Endothelial cell of umbilical vein (primary cell): ENCODE measurements at regions not wholly inside any gene's neighbourhood (a gene's known extent, or its start where the extent isn't known, plus 50 kb on each side); places are given as distances from the start of the nearest gene placed in this dataset.

Source experiments
- BruUV-seq: library from RNA; stranded (reverse); fragments of 400-500 nt; replicated peaks from 2 replicates; lab custom pipeline; 2021; lab: Mats Ljungman, UMichigan
- CTCF ChIA-PET: fragments of 300-600, 350-600 bp; sonication (Branson Sonifier 250); formaldehyde crosslinking; loops from one replicate; lab custom pipeline; 2021; ENCODE audit warnings: antibody characterized with exemption, inconsistent platforms; lab: Charles Lee
- POLR2A ChIA-PET: fragments of 300-600, 350-600 bp; sonication (Branson Sonifier 250); formaldehyde crosslinking; loops from one replicate; lab custom pipeline; 2021; ENCODE audit warnings: antibody characterized with exemption, inconsistent platforms; lab: Charles Lee
- DNase-seq: peaks from one replicate; pipeline ENCODE4 v3.0.0-alpha.2; 2011; ENCODE audit warnings: low read depth, low spot score
- FAIRE-seq: peaks from 2 replicates; lab custom pipeline; 2011; peaks lifted over from hg19 to GRCh38; lab: Jason Lieb, UNC
- H2AFZ ChIP-seq: 2 replicates; pipeline ENCODE4 v1.6.0; 2012; ENCODE audit warnings: low read depth, low read length, control low read depth, inconsistent platforms
- H3K27ac ChIP-seq: 2 replicates; pipeline ENCODE4 v1.5.1; 2011; ENCODE audit warnings: low read depth, mild to moderate bottlenecking, control low read depth, low read length, moderate library complexity; ENCODE audit not compliant: insufficient read depth
- H3K27me3 ChIP-seq, 2 experiments: 2 replicates each; pipeline versions ENCODE4 v1.6.0 to v1.6.1; 2011; ENCODE audit warnings: low read length in 2 of 2, mixed read lengths in 1 of 2; ENCODE audit not compliant: control insufficient read depth in 2 of 2, insufficient read depth in 2 of 2
- H3K36me3 ChIP-seq, 2 experiments: 2 replicates in 1 of 2; 3 replicates in 1 of 2; pipeline ENCODE4 v1.5.1; 2011; ENCODE audit warnings: low read length in 2 of 2, mild to moderate bottlenecking in 1 of 2, moderate library complexity in 1 of 2; ENCODE audit not compliant: control insufficient read depth in 2 of 2, insufficient read depth in 2 of 2; ENCODE audit errors: extremely low read depth in 1 of 2
- H3K4me1 ChIP-seq: 3 replicates; pipeline ENCODE4 v1.5.1; 2011; ENCODE audit warnings: mild to moderate bottlenecking, low read length; ENCODE audit not compliant: control insufficient read depth, insufficient read depth; ENCODE audit errors: extremely low read depth
- H3K4me2 ChIP-seq: 2 replicates; pipeline ENCODE4 v1.6.1; 2011; ENCODE audit warnings: low read length, control low read depth, mixed read lengths; ENCODE audit not compliant: insufficient read depth
- H3K4me3 ChIP-seq, 3 experiments: fragments of 200-600 bp in 1 of 3; sonication (generic), shearing (Covaris generic) in 1 of 3; replicated peaks in 1 of 3; 2 replicates each; pipeline ENCODE4 v1.5.1; 2011 to 2016; ENCODE audit warnings: control low read depth in 3 of 3, low read length in 3 of 3, mild to moderate bottlenecking in 2 of 3, inconsistent platforms in 1 of 3, low read depth in 1 of 3, moderate library complexity in 1 of 3; ENCODE audit not compliant: insufficient read depth in 1 of 3
- H3K79me2 ChIP-seq: 2 replicates; pipeline ENCODE4 v1.6.0; 2012; ENCODE audit warnings: low read length, inconsistent platforms; ENCODE audit not compliant: control insufficient read depth, insufficient read depth
- H3K9ac ChIP-seq: replicated peaks from 2 replicates; pipeline ENCODE3; 2011; ENCODE audit warnings: low read length, control low read depth; ENCODE audit not compliant: insufficient read depth; ENCODE audit errors: extremely low read depth
- H3K9me1 ChIP-seq: replicated peaks from 3 replicates; pipeline ENCODE4 v1.6.0; 2011; ENCODE audit warnings: mild to moderate bottlenecking, low read length; ENCODE audit not compliant: control insufficient read depth, insufficient read depth; ENCODE audit errors: extremely low read depth
- H3K9me3 ChIP-seq: replicated peaks from 2 replicates; pipeline ENCODE4 v1.5.1; 2012; ENCODE audit warnings: low read length, inconsistent platforms; ENCODE audit not compliant: control insufficient read depth, insufficient read depth
- H4K20me1 ChIP-seq: replicated peaks from 2 replicates; pipeline ENCODE3; 2011; ENCODE audit warnings: mild to moderate bottlenecking, low read length; ENCODE audit not compliant: control insufficient read depth, insufficient read depth; ENCODE audit errors: extremely low read depth
- EZH2 ChIP-seq: IDR thresholded peaks from 2 replicates; pipeline ENCODE4 v1.6.1; 2012; ENCODE audit warnings: borderline replicate concordance, low read depth, mild to moderate bottlenecking, moderate library complexity, low read length, inconsistent platforms; ENCODE audit not compliant: severe bottlenecking
- FOS ChIP-seq: IDR thresholded peaks from 2 replicates; pipeline ENCODE4 v1.6.1; 2011; ENCODE audit warnings: mild to moderate bottlenecking, low read length, moderate library complexity, borderline replicate concordance; ENCODE audit not compliant: insufficient read depth
- GATA2 ChIP-seq: IDR thresholded peaks from 2 replicates; pipeline ENCODE4 v1.7.0; 2011; ENCODE audit warnings: low read depth, mild to moderate bottlenecking, moderate library complexity, mixed read lengths, low read length; ENCODE audit not compliant: insufficient read length, insufficient read depth
- JUN ChIP-seq: IDR thresholded peaks from 2 replicates; pipeline ENCODE4 v1.6.1; 2011; ENCODE audit warnings: borderline replicate concordance, low read depth; ENCODE audit not compliant: insufficient read length, insufficient read depth
- MAX ChIP-seq: IDR thresholded peaks from 2 replicates; pipeline ENCODE4 v1.6.1; 2011; ENCODE audit not compliant: insufficient read depth, insufficient read length
- MYC ChIP-seq: IDR thresholded peaks from one replicate; pipeline ENCODE4 v1.6.1; 2011; ENCODE audit warnings: mild to moderate bottlenecking, low read depth, low read length
- POLR2A ChIP-seq: IDR thresholded peaks from 2 replicates; pipeline ENCODE4 v1.6.1; 2012; ENCODE audit warnings: low read depth, mild to moderate bottlenecking, control low read depth, low read length
- POLR2AphosphoS5 ChIP-seq: IDR thresholded peaks from 2 replicates; pipeline ENCODE4 v1.6.1; 2012; ENCODE audit warnings: low read depth, mild to moderate bottlenecking, control low read depth, low read length, moderate library complexity; ENCODE audit not compliant: insufficient read depth
- dilution Hi-C: fragments of 300-500 bp; cut with MboI; formaldehyde crosslinking; loops from one replicate; pipeline ENCODE4 v1.15.0; 2019; ENCODE audit warnings: low sequenced_read_pairs; ENCODE audit not compliant: extremely low pct_ligation_motif_present
- intact Hi-C: fragments of 100-400 bp; cut with micrococcal nuclease; formaldehyde crosslinking; loops from one replicate; pipeline ENCODE4 v1.10.0; 2022
- TF ChIP-seq, protein P1 (sequence below), 2 donors: IDR thresholded peaks; 1 replicate in 1 of 2; 2 replicates in 1 of 2; pipeline ENCODE4 v1.5.1; 2011; ENCODE audit warnings: low read length in 2 of 2, mild to moderate bottlenecking in 2 of 2, moderate library complexity in 2 of 2, control low read depth in 1 of 2, inconsistent platforms in 1 of 2, low read depth in 1 of 2; ENCODE audit not compliant: insufficient read depth in 1 of 2; ENCODE audit errors: extremely low read depth in 1 of 2

DNA sequence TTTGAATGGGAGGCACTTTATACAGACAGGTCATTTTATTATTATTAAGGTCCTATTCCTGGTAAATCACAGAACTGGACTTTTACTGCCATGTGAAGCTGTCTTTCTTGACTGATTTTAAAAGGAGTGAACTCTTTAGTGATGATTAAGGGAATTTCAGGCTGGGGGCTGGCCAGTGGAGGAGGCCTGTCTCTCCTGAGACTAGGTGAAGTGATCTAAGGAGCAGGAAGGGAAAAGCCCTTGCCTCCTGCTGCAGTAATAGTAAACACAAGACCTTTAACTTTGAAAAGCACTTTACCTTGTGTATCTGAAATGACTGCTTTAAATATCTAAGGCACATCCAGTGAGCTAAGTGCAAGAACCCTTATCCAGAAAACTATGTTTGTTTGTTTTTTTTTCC lies 118.0 kb upstream of the SPAG17 start:
- intact Hi-C loops = no loop called here
- DNase-seq (no peak), FAIRE-seq (no peak)
- no peaks in the 10 kb centered on the region for H4K20me1 ChIP-seq
- TF ChIP-seq MAX (no peak), POLR2AphosphoS5 (no peak), MYC (no peak), FOS (no peak), POLR2A (no peak), EZH2 (no peak), GATA2 (no peak), JUN (no peak)
- TF ChIP-seq, protein P1, sequence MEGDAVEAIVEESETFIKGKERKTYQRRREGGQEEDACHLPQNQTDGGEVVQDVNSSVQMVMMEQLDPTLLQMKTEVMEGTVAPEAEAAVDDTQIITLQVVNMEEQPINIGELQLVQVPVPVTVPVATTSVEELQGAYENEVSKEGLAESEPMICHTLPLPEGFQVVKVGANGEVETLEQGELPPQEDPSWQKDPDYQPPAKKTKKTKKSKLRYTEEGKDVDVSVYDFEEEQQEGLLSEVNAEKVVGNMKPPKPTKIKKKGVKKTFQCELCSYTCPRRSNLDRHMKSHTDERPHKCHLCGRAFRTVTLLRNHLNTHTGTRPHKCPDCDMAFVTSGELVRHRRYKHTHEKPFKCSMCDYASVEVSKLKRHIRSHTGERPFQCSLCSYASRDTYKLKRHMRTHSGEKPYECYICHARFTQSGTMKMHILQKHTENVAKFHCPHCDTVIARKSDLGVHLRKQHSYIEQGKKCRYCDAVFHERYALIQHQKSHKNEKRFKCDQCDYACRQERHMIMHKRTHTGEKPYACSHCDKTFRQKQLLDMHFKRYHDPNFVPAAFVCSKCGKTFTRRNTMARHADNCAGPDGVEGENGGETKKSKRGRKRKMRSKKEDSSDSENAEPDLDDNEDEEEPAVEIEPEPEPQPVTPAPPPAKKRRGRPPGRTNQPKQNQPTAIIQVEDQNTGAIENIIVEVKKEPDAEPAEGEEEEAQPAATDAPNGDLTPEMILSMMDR (IDR thresholded peaks at IDR 0.05; ENCODE audit: extremely low read depth in 1 of 2, insufficient read depth in 1 of 2, low read depth in 1 of 2, low read length in 2 of 2) = no peak
- no peaks in the 10 kb centered on the region for H3K36me3 ChIP-seq
- dilution Hi-C loops = no loop called here
- no peaks in the 10 kb centered on the region for H3K27me3 ChIP-seq
- no peak overlapping the region for H3K27ac ChIP-seq
- ChIA-PET POLR2A (no interaction called here), CTCF (no interaction called here)
- H3K9ac ChIP-seq = no peak overlapping the region
- no peak overlapping the region for H2AFZ ChIP-seq
- H3K9me3 ChIP-seq = no peaks in the 10 kb centered on the region
- no peak overlapping the region for H3K4me2 ChIP-seq
- BruUV-seq = no TSS peak
- H3K4me1 ChIP-seq = no peaks in the 10 kb centered on the region
- H3K4me3 ChIP-seq = no peak overlapping the region
- no peaks in the 10 kb centered on the region for H3K79me2 ChIP-seq
- no peaks in the 10 kb centered on the region for H3K9me1 ChIP-seq
